ENCODE measurements at regions not wholly inside any gene's neighbourhood (a gene's known extent, or its start where the extent isn't known, plus 50 kb on each side); places are given as distances from the start of the nearest gene placed in this dataset.

DNA sequence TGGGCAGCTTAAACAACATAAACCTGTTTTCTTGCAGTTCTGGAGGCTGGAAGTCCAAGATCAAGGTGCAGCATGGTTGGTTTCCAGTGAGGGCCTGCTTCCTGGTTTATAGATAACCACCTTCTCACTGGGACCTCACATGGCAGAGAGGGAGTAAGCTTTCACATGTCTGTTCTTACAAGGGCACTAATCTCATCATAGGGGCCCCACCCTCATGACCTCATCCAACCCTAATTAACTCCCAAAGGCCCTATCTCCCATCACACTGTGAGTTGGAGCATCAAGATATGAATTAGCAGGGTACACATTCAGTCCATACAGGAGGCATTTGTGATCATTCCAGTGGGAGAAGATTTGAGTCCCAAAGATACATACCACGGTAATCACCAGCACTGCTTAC is 50.5 kb upstream of the GRIN2A start:
- in situ Hi-C loops (cut with MboI; ENCODE audit: low pct_unique_long_range_greater_than_20kb, low sequenced_read_pairs, unreplicated experiment), result no loop called here
- DNase-seq (ENCODE audit: low spot score), result no peak
- TF ChIP-seq, protein P1, sequence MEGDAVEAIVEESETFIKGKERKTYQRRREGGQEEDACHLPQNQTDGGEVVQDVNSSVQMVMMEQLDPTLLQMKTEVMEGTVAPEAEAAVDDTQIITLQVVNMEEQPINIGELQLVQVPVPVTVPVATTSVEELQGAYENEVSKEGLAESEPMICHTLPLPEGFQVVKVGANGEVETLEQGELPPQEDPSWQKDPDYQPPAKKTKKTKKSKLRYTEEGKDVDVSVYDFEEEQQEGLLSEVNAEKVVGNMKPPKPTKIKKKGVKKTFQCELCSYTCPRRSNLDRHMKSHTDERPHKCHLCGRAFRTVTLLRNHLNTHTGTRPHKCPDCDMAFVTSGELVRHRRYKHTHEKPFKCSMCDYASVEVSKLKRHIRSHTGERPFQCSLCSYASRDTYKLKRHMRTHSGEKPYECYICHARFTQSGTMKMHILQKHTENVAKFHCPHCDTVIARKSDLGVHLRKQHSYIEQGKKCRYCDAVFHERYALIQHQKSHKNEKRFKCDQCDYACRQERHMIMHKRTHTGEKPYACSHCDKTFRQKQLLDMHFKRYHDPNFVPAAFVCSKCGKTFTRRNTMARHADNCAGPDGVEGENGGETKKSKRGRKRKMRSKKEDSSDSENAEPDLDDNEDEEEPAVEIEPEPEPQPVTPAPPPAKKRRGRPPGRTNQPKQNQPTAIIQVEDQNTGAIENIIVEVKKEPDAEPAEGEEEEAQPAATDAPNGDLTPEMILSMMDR (IDR thresholded peaks at IDR 0.05; ENCODE audit: extremely low read depth, insufficient read depth, missing control alignments), result no peak

DNA sequence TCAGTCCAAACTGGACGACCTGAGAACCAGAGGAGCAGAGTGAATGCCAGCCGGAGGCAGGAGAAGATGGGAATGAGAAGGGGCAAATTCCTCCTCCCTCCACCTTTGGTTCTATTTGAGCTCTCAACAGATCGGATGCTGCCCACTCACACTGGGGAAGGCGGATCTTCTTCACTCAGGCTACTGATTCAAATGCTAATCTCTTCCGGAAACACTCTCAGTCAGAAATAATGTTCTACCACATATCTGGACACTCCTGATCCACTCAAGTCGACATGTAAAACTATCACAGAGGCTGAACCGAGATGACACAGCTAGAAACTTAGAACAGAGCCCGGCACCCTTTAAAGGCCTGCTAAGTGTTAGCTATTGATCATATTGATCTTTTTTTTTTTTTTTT is 57.4 kb upstream of the GRIN2A start:
- TF ChIP-seq, protein P1 (IDR thresholded peaks at IDR 0.05; ENCODE audit: extremely low read depth, insufficient read depth, missing control alignments), result no peak
- no peak for DNase-seq (ENCODE audit: low spot score)
- in situ Hi-C loops (cut with MboI; ENCODE audit: low pct_unique_long_range_greater_than_20kb, low sequenced_read_pairs, unreplicated experiment), result no loop called here

DNA sequence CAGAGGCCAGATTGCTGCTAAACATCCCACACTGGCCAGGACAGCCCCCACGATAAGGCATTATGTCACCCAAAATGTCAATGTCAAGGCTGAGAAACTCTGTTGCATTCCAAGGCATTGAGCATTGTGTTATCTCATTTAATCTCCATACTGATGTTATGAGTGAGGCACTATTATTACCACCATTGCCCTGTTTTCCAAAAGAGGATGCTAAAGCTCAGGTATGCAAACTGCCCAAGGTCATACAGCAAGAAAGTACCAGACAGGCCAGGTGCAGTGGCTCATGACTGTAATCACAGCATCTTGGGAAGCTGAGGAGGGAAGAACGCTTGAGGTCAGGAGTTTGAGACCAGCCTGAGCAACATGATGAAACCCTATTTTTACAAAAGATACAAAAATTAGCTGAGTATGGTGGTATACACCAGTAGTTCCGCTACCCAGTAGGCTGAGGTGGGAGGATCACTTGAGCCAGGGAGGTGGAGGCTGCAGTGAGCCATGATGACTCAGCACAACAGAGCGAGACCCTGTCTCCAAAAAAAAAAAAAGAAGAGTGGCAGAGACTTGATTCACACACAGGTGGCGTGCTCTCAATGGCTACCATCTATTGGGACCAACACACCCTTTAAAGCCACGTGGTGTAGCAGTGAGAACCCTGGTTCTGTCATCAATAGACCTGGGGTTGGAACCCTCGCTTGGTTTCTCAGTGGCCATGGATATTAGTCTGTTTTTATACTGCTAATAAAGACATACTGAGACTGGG is 58.8 kb upstream of the GRIN2A start:
- no peak for DNase-seq (ENCODE audit: low spot score)
- in situ Hi-C loops (cut with MboI; ENCODE audit: low pct_unique_long_range_greater_than_20kb, low sequenced_read_pairs, unreplicated experiment), result no loop called here
- TF ChIP-seq, protein P1 (IDR thresholded peaks at IDR 0.05; ENCODE audit: extremely low read depth, insufficient read depth, missing control alignments), result no peak

DNA sequence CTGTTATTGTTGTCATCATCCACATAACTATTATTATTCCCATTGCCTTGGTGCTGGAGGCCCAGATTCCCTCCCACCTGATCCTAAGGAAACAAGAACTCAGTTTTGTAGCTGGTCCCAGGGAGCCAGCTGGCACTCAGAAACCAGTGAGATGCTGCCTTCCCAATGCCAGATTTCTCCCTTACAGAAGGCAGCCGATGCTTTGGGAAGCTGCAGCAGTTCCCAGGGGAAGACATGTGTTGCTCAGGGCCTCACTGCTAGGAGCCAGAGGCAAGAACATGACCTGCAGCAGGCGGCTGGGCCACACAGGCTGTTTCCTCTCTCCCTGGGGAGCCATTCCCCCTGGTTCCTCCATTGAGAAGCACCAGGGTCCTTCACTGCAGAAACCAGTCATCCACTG is 59.9 kb upstream of the GRIN2A start:
- in situ Hi-C loops (cut with MboI; ENCODE audit: low pct_unique_long_range_greater_than_20kb, low sequenced_read_pairs, unreplicated experiment), result no loop called here
- TF ChIP-seq, protein P1 (IDR thresholded peaks at IDR 0.05; ENCODE audit: extremely low read depth, insufficient read depth, missing control alignments), result no peak
- no peak for DNase-seq (ENCODE audit: low spot score)

DNA sequence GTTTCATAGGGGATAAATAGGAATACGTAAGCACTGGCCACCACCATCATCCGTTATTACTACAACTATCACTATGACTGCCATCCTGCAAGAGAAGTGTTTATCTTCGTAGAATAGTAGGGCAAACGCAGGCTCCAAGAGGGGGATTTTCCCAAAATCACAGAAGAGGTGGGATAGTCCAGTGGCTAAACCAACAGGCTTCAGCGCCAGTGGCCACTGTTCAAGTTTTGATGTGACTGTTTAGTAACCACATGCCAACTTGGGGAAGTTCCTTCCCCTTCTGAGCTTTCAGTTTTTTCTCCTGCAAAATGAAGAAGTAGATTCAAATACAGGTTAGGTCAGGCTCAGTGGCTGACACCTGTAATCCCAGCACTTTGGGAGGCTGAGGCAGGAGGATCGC is 60.7 kb upstream of the GRIN2A start:
- DNase-seq (ENCODE audit: low spot score), result no peak
- TF ChIP-seq, protein P1 (IDR thresholded peaks at IDR 0.05; ENCODE audit: extremely low read depth, insufficient read depth, missing control alignments), result no peak
- in situ Hi-C loops (cut with MboI; ENCODE audit: low pct_unique_long_range_greater_than_20kb, low sequenced_read_pairs, unreplicated experiment), result no loop called here

DNA sequence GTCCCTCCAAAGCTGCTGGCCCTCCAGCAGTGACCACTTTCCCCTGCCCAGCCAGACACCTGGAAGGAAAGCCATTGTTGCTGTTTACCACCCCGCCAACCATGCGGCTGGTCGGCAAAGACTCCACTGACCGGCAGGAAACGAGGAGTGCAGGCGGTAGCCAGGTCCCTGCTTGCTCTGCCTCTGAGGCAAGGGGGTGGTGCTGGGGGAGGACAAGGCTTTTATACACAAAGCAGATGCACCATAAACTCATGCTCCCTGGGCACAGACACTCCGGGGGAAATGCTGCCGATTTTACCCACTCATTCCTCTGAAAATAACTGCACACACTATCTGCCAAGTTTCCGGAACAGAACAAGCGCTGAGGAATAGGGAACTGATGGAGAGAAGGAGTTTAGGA is 62.8 kb upstream of the GRIN2A start:
- TF ChIP-seq, protein P1 (IDR thresholded peaks at IDR 0.05; ENCODE audit: extremely low read depth, insufficient read depth, missing control alignments), result no peak
- DNase-seq (ENCODE audit: low spot score), result no peak
- in situ Hi-C loops (cut with MboI; ENCODE audit: low pct_unique_long_range_greater_than_20kb, low sequenced_read_pairs, unreplicated experiment), result no loop called here

All from GM13977 (cell line).